ENCODE measurements at regions not wholly inside any gene's neighbourhood (a gene's known extent, or its start where the extent isn't known, plus 50 kb on each side); places are given as distances from the start of the nearest gene placed in this dataset.
A peak's percentile ranks its signal among the peaks of the same experiment; 100 is the strongest.

GRCh38 chr4:156493858-156494257 is 477.7 kb downstream of the PDGFC start:
- Histone ChIP-seq H3K56ac (ENCODE audit: extremely low read depth, insufficient read depth, low read length) (no peak overlapping the region), H4K8ac (ENCODE audit: low read depth in 2 of 2, low read length in 2 of 2) (no peak overlapping the region), H2BK20ac (ENCODE audit: low read depth, low read length) (no peak overlapping the region), H4K91ac (ENCODE audit: insufficient read depth, low read depth, low read length) (no peak overlapping the region), H3K4me3 (ENCODE audit: insufficient read depth, low read depth, low read length) (no peak overlapping the region), H2BK120ac (ENCODE audit: low read depth, low read length) (no peak overlapping the region), H3K4me1 (ENCODE audit: control insufficient read depth, insufficient read depth, low read length) (no peaks in the 10 kb centered on the region), H4K20me1 (ENCODE audit: insufficient read depth, low read length) (no peaks in the 10 kb centered on the region), H3K9me1 (ENCODE audit: insufficient read depth, low read length) (no peaks in the 10 kb centered on the region), H3K27me3 (ENCODE audit: control insufficient read depth, insufficient read depth, low read length) (no peaks in the 10 kb centered on the region), H4K5ac (ENCODE audit: low read depth, low read length) (no peak overlapping the region), H3K4ac (ENCODE audit: low read depth, low read length) (no peak overlapping the region), H2AK9ac (replicated peaks; ENCODE audit: low read depth, low read length, poor library complexity) (no peak overlapping the region), H3K23ac (ENCODE audit: low read depth, low read length) (no peak overlapping the region), H3K4me2 (ENCODE audit: low read depth, low read length) (no peak overlapping the region), H2BK15ac (ENCODE audit: low read depth, low read length) (no peak overlapping the region), H3K9me3 (ENCODE audit: control insufficient read depth, insufficient read depth, low read length) (no peaks in the 10 kb centered on the region), H3K27ac (ENCODE audit: insufficient read depth, low read length) (no peak overlapping the region), H2AFZ (replicated peaks; ENCODE audit: low read length, poor library complexity) (no peak overlapping the region), H2BK5ac (ENCODE audit: low read depth, low read length, poor library complexity, severe bottlenecking) (no peak overlapping the region), H3K9ac (ENCODE audit: low read depth, low read length) (no peak overlapping the region), H3K36me3 (ENCODE audit: control insufficient read depth, insufficient read depth, low read length) (no peaks in the 10 kb centered on the region), H3K14ac (replicated peaks; ENCODE audit: low read depth, low read length) (no peak overlapping the region), H3K79me1 (ENCODE audit: low read depth in 1 of 2, low read length in 2 of 2) (no peaks in the 10 kb centered on the region), H2AK5ac (ENCODE audit: low read depth, low read length) (no peak overlapping the region), H3K18ac (ENCODE audit: low read depth, low read length) (no peak overlapping the region)
- ATAC-seq (ENCODE audit: low read depth) (no peak), DNase-seq (peak; percentile 16)
- dilution Hi-C loops (cut with HindIII; ENCODE audit: low sequenced_read_pairs, unreplicated experiment) (no loop called here), intact Hi-C loops (cut with micrococcal nuclease) (no loop called here), in situ Hi-C loops (cut with MboI; ENCODE audit: low sequenced_read_pairs) (loop anchor here (25.0 kb wide), 1 partner anchor 1493 kb away; no protein-coding TSS in a partner anchor)
- ChIA-PET CTCF (no interaction called here), POLR2A (ENCODE audit: unreplicated experiment) (no interaction called here)
- 85% methylated on average over 2 of the region's 3 CpGs; no CpG with 5 or more reads in 1 of the 2 experiments for WGBS, 2 experiments (ENCODE audit: extremely low coverage in 2 of 2, insufficient read length in 1 of 2)
- TF ChIP-seq, protein P1, sequence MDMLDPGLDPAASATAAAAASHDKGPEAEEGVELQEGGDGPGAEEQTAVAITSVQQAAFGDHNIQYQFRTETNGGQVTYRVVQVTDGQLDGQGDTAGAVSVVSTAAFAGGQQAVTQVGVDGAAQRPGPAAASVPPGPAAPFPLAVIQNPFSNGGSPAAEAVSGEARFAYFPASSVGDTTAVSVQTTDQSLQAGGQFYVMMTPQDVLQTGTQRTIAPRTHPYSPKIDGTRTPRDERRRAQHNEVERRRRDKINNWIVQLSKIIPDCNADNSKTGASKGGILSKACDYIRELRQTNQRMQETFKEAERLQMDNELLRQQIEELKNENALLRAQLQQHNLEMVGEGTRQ (IDR thresholded peaks at IDR 0.05; ENCODE audit: low read depth, low read length): no peak
- TF ChIP-seq NFE2L2 (IDR thresholded peaks at IDR 0.05; ENCODE audit: low read depth, low read length): no peak
- no peak for TF ChIP-seq CHD1 (IDR thresholded peaks at IDR 0.05; ENCODE audit: low read depth, low read length)
- TF ChIP-seq FOS (IDR thresholded peaks at IDR 0.05; ENCODE audit: low read depth, low read length): no peak
- TF ChIP-seq BHLHE40 (IDR thresholded peaks at IDR 0.05; ENCODE audit: low read depth, low read length): no peak
- no peak for TF ChIP-seq RCOR1 (IDR thresholded peaks at IDR 0.05; ENCODE audit: insufficient replicate concordance, low read length)
- no peak for TF ChIP-seq SMC3 (IDR thresholded peaks at IDR 0.05; ENCODE audit: low read depth, low read length)
- TF ChIP-seq RFX5 (IDR thresholded peaks at IDR 0.05; ENCODE audit: low read depth, low read length): no peak
- no peak for TF ChIP-seq POLR2A (IDR thresholded peaks at IDR 0.05; ENCODE audit: low read depth, low read length)
- TF ChIP-seq, protein P2, sequence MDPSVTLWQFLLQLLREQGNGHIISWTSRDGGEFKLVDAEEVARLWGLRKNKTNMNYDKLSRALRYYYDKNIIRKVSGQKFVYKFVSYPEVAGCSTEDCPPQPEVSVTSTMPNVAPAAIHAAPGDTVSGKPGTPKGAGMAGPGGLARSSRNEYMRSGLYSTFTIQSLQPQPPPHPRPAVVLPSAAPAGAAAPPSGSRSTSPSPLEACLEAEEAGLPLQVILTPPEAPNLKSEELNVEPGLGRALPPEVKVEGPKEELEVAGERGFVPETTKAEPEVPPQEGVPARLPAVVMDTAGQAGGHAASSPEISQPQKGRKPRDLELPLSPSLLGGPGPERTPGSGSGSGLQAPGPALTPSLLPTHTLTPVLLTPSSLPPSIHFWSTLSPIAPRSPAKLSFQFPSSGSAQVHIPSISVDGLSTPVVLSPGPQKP (IDR thresholded peaks at IDR 0.05; ENCODE audit: borderline replicate concordance, low read depth, low read length): no peak
- TF ChIP-seq CTCF (conservative IDR thresholded peaks at IDR 0.05; ENCODE audit: low read depth, low read length): no peak
- no peak for TF ChIP-seq MAFK (IDR thresholded peaks at IDR 0.05; ENCODE audit: low read depth, low read length)
- TF ChIP-seq RAD21 (IDR thresholded peaks at IDR 0.05; ENCODE audit: low read length): no peak
- BruUV-seq (replicated peaks): no TSS peak
